ENCODE measurements at regions not wholly inside any gene's neighbourhood (a gene's known extent, or its start where the extent isn't known, plus 50 kb on each side); places are given as distances from the start of the nearest gene placed in this dataset.

DNA sequence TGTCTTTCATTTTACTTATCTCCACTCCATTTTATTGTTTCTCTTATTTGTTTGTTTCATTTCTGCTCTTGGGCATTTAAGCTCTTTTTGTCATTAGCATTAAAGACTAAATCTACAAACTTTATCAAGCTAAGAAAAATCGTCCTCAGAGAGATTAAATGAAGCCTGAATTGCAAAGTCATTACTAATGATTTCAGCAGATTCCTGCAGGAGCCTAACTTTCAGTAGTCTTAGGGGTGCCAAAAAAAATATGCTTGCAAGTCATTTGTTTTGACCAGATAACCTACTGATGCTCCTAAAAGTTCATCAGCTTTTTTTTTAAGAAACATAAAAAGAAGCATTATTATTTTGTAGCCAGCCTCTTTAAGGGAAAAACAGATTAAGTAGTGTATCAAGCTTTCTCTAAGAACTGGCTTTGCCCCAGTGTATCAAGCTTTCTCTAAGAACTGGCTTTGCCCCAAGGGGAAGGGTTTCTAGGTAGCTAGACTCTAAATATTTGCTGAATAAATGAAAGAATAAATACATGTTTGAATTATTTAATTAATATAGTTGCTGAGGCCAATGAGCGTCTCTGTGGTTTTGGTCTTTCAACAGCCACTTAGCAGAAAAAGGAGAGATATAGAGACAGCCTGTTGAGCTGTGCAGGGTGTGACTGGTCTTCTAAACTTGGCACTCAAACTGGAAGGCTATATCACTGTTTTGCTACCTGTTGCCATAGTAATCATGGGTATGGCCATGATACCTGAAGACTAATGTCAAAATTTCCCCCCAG is 174.2 kb downstream of the BTC start:
- Histone ChIP-seq H2AFZ (ENCODE audit: low read length) (no peak overlapping the region), H3K9me2 (ENCODE audit: insufficient read depth, low read length) (no peaks in the 10 kb centered on the region), H3K4me2 (ENCODE audit: low read length) (no peak overlapping the region), H3K27ac (ENCODE audit: low read depth, low read length, poor library complexity, severe bottlenecking) (no peak overlapping the region), H3K36me3 (ENCODE audit: insufficient read depth, low read length) (no peaks in the 10 kb centered on the region), H4K20me1 (ENCODE audit: insufficient read depth, low read length) (no peaks in the 10 kb centered on the region), H3K4me3 (ENCODE audit: low read depth, low read length, poor library complexity, severe bottlenecking) (no peak overlapping the region), H3K4me1 (ENCODE audit: insufficient read depth, low read length, poor library complexity, severe bottlenecking) (no peaks in the 10 kb centered on the region), H3K79me2 (ENCODE audit: insufficient read depth, low read depth, low read length) (no peaks in the 10 kb centered on the region), H3K9me3 (ENCODE audit: low read length) (no peaks in the 10 kb centered on the region)
- intact Hi-C loops (cut with micrococcal nuclease; ENCODE audit: unreplicated experiment), result no loop called here
- no peak for DNase-seq (ENCODE audit: low spot score)
- no TSS peak for BruUV-seq (replicated peaks)
- ChIA-PET CTCF (ENCODE audit: unreplicated experiment) (no interaction called here), POLR2A (no interaction called here)
- TF ChIP-seq, protein P1, sequence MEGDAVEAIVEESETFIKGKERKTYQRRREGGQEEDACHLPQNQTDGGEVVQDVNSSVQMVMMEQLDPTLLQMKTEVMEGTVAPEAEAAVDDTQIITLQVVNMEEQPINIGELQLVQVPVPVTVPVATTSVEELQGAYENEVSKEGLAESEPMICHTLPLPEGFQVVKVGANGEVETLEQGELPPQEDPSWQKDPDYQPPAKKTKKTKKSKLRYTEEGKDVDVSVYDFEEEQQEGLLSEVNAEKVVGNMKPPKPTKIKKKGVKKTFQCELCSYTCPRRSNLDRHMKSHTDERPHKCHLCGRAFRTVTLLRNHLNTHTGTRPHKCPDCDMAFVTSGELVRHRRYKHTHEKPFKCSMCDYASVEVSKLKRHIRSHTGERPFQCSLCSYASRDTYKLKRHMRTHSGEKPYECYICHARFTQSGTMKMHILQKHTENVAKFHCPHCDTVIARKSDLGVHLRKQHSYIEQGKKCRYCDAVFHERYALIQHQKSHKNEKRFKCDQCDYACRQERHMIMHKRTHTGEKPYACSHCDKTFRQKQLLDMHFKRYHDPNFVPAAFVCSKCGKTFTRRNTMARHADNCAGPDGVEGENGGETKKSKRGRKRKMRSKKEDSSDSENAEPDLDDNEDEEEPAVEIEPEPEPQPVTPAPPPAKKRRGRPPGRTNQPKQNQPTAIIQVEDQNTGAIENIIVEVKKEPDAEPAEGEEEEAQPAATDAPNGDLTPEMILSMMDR (conservative IDR thresholded peaks at IDR 0.05; ENCODE audit: low read length), result no peak
- no peak for TF ChIP-seq EZH2phosphoT487 (IDR thresholded peaks at IDR 0.05; ENCODE audit: borderline replicate concordance, low read depth, low read length)

DNA sequence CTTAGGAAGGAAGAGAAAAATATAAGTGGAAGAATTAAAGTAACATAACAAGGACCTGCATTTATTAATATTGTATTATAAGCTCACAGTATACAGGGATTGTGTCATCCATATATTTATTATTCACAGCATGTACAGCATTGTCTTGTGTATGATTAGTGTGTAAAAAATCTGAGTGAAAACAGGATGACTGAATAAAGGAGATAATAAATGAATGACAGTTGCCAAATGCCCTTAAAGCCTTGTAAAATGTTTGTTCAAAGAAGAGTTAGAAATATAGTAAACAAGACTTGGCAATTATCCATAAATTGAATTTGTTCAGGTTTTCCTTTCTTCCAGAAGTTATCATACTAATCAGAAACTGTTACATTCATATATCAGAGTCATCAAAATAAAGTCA is 172.7 kb downstream of the BTC start:
- no peak for DNase-seq (ENCODE audit: low spot score)
- Histone ChIP-seq H2AFZ (ENCODE audit: low read length) (no peak overlapping the region), H3K4me1 (ENCODE audit: insufficient read depth, low read length, poor library complexity, severe bottlenecking) (no peaks in the 10 kb centered on the region), H3K9me2 (ENCODE audit: insufficient read depth, low read length) (no peaks in the 10 kb centered on the region), H3K79me2 (ENCODE audit: insufficient read depth, low read depth, low read length) (no peaks in the 10 kb centered on the region), H3K36me3 (ENCODE audit: insufficient read depth, low read length) (no peaks in the 10 kb centered on the region), H3K9me3 (ENCODE audit: low read length) (no peaks in the 10 kb centered on the region), H3K27ac (ENCODE audit: low read depth, low read length, poor library complexity, severe bottlenecking) (no peak overlapping the region), H3K4me2 (ENCODE audit: low read length) (no peak overlapping the region), H3K4me3 (ENCODE audit: low read depth, low read length, poor library complexity, severe bottlenecking) (no peak overlapping the region), H4K20me1 (ENCODE audit: insufficient read depth, low read length) (no peaks in the 10 kb centered on the region)
- TF ChIP-seq, protein P1 (conservative IDR thresholded peaks at IDR 0.05; ENCODE audit: low read length), result no peak
- BruUV-seq (replicated peaks), result no TSS peak
- ChIA-PET CTCF (ENCODE audit: unreplicated experiment) (no interaction called here), POLR2A (interaction anchor here (0.5 kb wide), 1 partner anchor 40 kb away, joined by 3 read pairs; no protein-coding TSS in a partner anchor)
- intact Hi-C loops (cut with micrococcal nuclease; ENCODE audit: unreplicated experiment), result loop anchor here (2.0 kb wide), 1 partner anchor 251 kb away; no protein-coding TSS in a partner anchor

GRCh38 chr4:74623041-74623440 is 171.3 kb downstream of the BTC start:
- Histone ChIP-seq H3K9me3 (ENCODE audit: low read length) (no peaks in the 10 kb centered on the region), H3K4me3 (ENCODE audit: low read depth, low read length, poor library complexity, severe bottlenecking) (no peak overlapping the region), H3K4me2 (ENCODE audit: low read length) (no peak overlapping the region), H3K79me2 (ENCODE audit: insufficient read depth, low read depth, low read length) (no peaks in the 10 kb centered on the region), H4K20me1 (ENCODE audit: insufficient read depth, low read length) (no peaks in the 10 kb centered on the region), H2AFZ (ENCODE audit: low read length) (no peak overlapping the region), H3K36me3 (ENCODE audit: insufficient read depth, low read length) (no peaks in the 10 kb centered on the region), H3K4me1 (ENCODE audit: insufficient read depth, low read length, poor library complexity, severe bottlenecking) (no peaks in the 10 kb centered on the region), H3K27ac (ENCODE audit: low read depth, low read length, poor library complexity, severe bottlenecking) (no peak overlapping the region), H3K9me2 (ENCODE audit: insufficient read depth, low read length) (no peaks in the 10 kb centered on the region)
- no peak for TF ChIP-seq EZH2phosphoT487 (IDR thresholded peaks at IDR 0.05; ENCODE audit: borderline replicate concordance, low read depth, low read length)
- TF ChIP-seq, protein P1 (conservative IDR thresholded peaks at IDR 0.05; ENCODE audit: low read length), result peak; percentile 75
- no TSS peak for BruUV-seq (replicated peaks)
- CTCF ChIA-PET (ENCODE audit: unreplicated experiment), result no interaction called here
- POLR2A ChIA-PET, result no interaction called here
- intact Hi-C loops (cut with micrococcal nuclease; ENCODE audit: unreplicated experiment), result loop anchor here (2.0 kb wide), 1 partner anchor 252 kb away; no protein-coding TSS in a partner anchor
- peak; percentile 31 for DNase-seq (ENCODE audit: low spot score)

All from OCI-LY7 (cell line).